Glutamatergic neuron (in vitro differentiated cells): ENCODE measurements at regions not wholly inside any gene's neighbourhood (a gene's known extent, or its start where the extent isn't known, plus 50 kb on each side); places are given as distances from the start of the nearest gene placed in this dataset.
"Not testable (repeated sequence)": the region's sequence is repeated elsewhere in the genome, so short reads cannot be mapped to it uniquely, and the experiment has no call there.

Experiments used
- DNase-seq: peaks from one replicate; pipeline ENCODE4 v3.0.0; 2022
- H3K27ac Mint-ChIP-seq: one replicate; pipeline ENCODE4 v1.8.0; 2020; ENCODE audit warnings: mild to moderate bottlenecking, mixed read lengths, inconsistent platforms; ENCODE audit not compliant: unreplicated experiment
- H3K27me3 Mint-ChIP-seq: one replicate; pipeline ENCODE4 v1.8.0; 2020; ENCODE audit warnings: mild to moderate bottlenecking, moderate library complexity, mixed read lengths, inconsistent platforms; ENCODE audit not compliant: unreplicated experiment
- H3K36me3 Mint-ChIP-seq: one replicate; pipeline ENCODE4 v1.8.0; 2020; ENCODE audit warnings: mild to moderate bottlenecking, mixed read lengths, inconsistent platforms; ENCODE audit not compliant: unreplicated experiment
- H3K4me1 Mint-ChIP-seq: one replicate; pipeline ENCODE4 v1.8.0; 2020; ENCODE audit warnings: mild to moderate bottlenecking, low read depth, mixed read lengths, inconsistent platforms; ENCODE audit not compliant: unreplicated experiment
- H3K4me3 Mint-ChIP-seq: one replicate; pipeline ENCODE4 v1.8.0; 2020; ENCODE audit warnings: mild to moderate bottlenecking, mixed read lengths, inconsistent platforms; ENCODE audit not compliant: unreplicated experiment
- H3K9me3 Mint-ChIP-seq: one replicate; pipeline ENCODE4 v1.8.0; 2020; ENCODE audit warnings: mild to moderate bottlenecking, moderate library complexity, mixed read lengths, inconsistent platforms; ENCODE audit not compliant: unreplicated experiment
- CTCF ChIP-seq: fragments of 200-600 bp; sonication (generic); IDR thresholded peaks from one replicate; pipeline ENCODE4 v1.5.0; 2021; ENCODE audit not compliant: partially characterized antibody, unreplicated experiment

DNA sequence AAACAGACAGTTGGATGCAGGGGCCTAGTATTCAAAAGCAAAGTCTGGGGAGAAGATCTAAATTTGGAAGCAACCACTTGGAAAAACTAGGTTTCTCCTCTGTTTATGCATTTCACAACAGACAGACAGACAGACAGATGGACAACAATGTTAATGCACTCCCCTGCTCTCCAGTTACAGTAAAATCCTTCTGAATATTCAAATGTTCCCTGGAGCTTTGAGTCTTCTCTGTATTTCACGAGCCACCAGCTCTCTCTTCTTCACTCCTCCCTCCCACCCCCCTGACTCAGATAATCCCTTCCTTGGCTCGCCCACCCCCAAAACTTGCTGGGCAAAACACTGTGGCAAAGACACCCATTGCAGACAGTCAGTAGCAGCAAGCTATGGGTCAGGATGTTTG is 129.3 kb upstream of the TOP1 start:
- H3K9me3 Mint-ChIP-seq = peaks cover 4% of the 10 kb centered on the region
- no peaks in the 10 kb centered on the region for H3K36me3 Mint-ChIP-seq
- H3K4me1 Mint-ChIP-seq = peaks cover 26% of the 10 kb centered on the region
- no peak for DNase-seq
- H3K4me3 Mint-ChIP-seq = no peak overlapping the region
- TF ChIP-seq CTCF = no peak
- H3K27ac Mint-ChIP-seq = no peak overlapping the region
- peaks cover 1% of the 10 kb centered on the region for H3K27me3 Mint-ChIP-seq

- peaks cover 1% of the 10 kb centered on the region for H3K27me3 Mint-ChIP-seq
- no peak overlapping the region for H3K27ac Mint-ChIP-seq
- H3K36me3 Mint-ChIP-seq = no peaks in the 10 kb centered on the region
- peaks cover 4% of the 10 kb centered on the region for H3K9me3 Mint-ChIP-seq
- no peak overlapping the region for H3K4me3 Mint-ChIP-seq
- TF ChIP-seq CTCF = no peak
- DNase-seq = no peak
- H3K4me1 Mint-ChIP-seq = peaks cover 26% of the 10 kb centered on the region
Observed at GRCh38 chr20:40900666-40901215, 127.9 kb upstream of the TOP1 start.

- peaks cover 4% of the 10 kb centered on the region for H3K36me3 Mint-ChIP-seq
- no peak overlapping the region for H3K4me3 Mint-ChIP-seq
- TF ChIP-seq CTCF = no peak
- H3K9me3 Mint-ChIP-seq = peaks cover 2% of the 10 kb centered on the region
- H3K27me3 Mint-ChIP-seq = no peaks in the 10 kb centered on the region
- no peak for DNase-seq
- peaks cover 10% of the 10 kb centered on the region for H3K4me1 Mint-ChIP-seq
- H3K27ac Mint-ChIP-seq = no peak overlapping the region
Observed at GRCh38 chr20:40902661-40903060, 126.0 kb upstream of the TOP1 start.

- peaks cover 16% of the 10 kb centered on the region for H3K36me3 Mint-ChIP-seq
- no peak overlapping the region for H3K27ac Mint-ChIP-seq
- H3K27me3 Mint-ChIP-seq = peaks cover 2% of the 10 kb centered on the region
- no peak for DNase-seq
- H3K9me3 Mint-ChIP-seq = peaks cover 3% of the 10 kb centered on the region
- H3K4me3 Mint-ChIP-seq = no peak overlapping the region
- H3K4me1 Mint-ChIP-seq = no peaks in the 10 kb centered on the region
- no peak for TF ChIP-seq CTCF
Observed at GRCh38 chr20:40908309-40908708, 120.3 kb upstream of the TOP1 start.

GRCh38 chr20:40909489-40909888 is 119.1 kb upstream of the TOP1 start:
- H3K4me1 Mint-ChIP-seq, H3K4me3 Mint-ChIP-seq, H3K27ac Mint-ChIP-seq, H3K27me3 Mint-ChIP-seq, H3K9me3 Mint-ChIP-seq, DNase-seq: not testable (repeated sequence)
- peaks cover 16% of the 10 kb centered on the region for H3K36me3 Mint-ChIP-seq

GRCh38 chr20:40910436-40910835 is 118.2 kb upstream of the TOP1 start:
- not testable (repeated sequence) for H3K27ac Mint-ChIP-seq, H3K9me3 Mint-ChIP-seq, H3K4me3 Mint-ChIP-seq, H3K27me3 Mint-ChIP-seq, H3K4me1 Mint-ChIP-seq, DNase-seq
- peaks cover 16% of the 10 kb centered on the region for H3K36me3 Mint-ChIP-seq

- H3K36me3 Mint-ChIP-seq = peaks cover 15% of the 10 kb centered on the region
- DNase-seq, H3K27ac Mint-ChIP-seq, H3K9me3 Mint-ChIP-seq, H3K4me1 Mint-ChIP-seq, H3K4me3 Mint-ChIP-seq, H3K27me3 Mint-ChIP-seq: not testable (repeated sequence)
Observed at GRCh38 chr20:40911152-40911551, 117.5 kb upstream of the TOP1 start.
